DND-41 (cell line): ENCODE measurements at regions not wholly inside any gene's neighbourhood (a gene's known extent, or its start where the extent isn't known, plus 50 kb on each side); places are given as distances from the start of the nearest gene placed in this dataset.

ENCODE experiments used
- ATAC-seq: fragments of 200-7000 bp; cut with Tn5 transposase; 3 replicates; pipeline ENCODE4 v1.9.1; 2021; ENCODE audit warnings: low read depth; ENCODE audit not compliant: insufficient read depth
- DNase-seq: peaks from one replicate; pipeline ENCODE4 v3.0.0-alpha.2; 2020
- H2AFZ ChIP-seq: 2 replicates; pipeline ENCODE4 v1.6.0; 2012; ENCODE audit warnings: low read depth, low read length
- H3K27ac ChIP-seq: 2 replicates; pipeline ENCODE4 v1.5.1; 2012; ENCODE audit warnings: low read length, inconsistent platforms
- H3K27me3 ChIP-seq: fragments of 200-600 bp; sonication (generic); 2 replicates; pipeline ENCODE4 v1.6.0; 2012; ENCODE audit warnings: low read length, mild to moderate bottlenecking, inconsistent platforms; ENCODE audit not compliant: insufficient read depth, poor library complexity
- H3K36me3 ChIP-seq: 2 replicates; pipeline ENCODE4 v1.5.1; 2012; ENCODE audit warnings: low read length, inconsistent platforms; ENCODE audit not compliant: insufficient read depth
- H3K4me1 ChIP-seq: 2 replicates; pipeline ENCODE4 v1.5.1; 2012; ENCODE audit warnings: mild to moderate bottlenecking, low read length; ENCODE audit not compliant: insufficient read depth
- H3K4me2 ChIP-seq: 2 replicates; pipeline ENCODE4 v1.6.0; 2012; ENCODE audit warnings: mild to moderate bottlenecking, moderate library complexity, low read length, inconsistent platforms; ENCODE audit not compliant: insufficient read depth
- H3K4me3 ChIP-seq, 2 experiments: fragments of 200-600 bp in 1 of 2; shearing (Covaris generic) in 1 of 2; 2 replicates each; pipeline ENCODE4 v1.5.1; 2012 to 2016; ENCODE audit warnings: inconsistent platforms in 2 of 2, low read length in 2 of 2, mild to moderate bottlenecking in 2 of 2, low read depth in 1 of 2, moderate library complexity in 1 of 2
- H3K79me2 ChIP-seq: 2 replicates; pipeline ENCODE4 v1.6.0; 2012; ENCODE audit warnings: low read length, inconsistent platforms; ENCODE audit not compliant: insufficient read depth
- H3K9ac ChIP-seq: 2 replicates; pipeline ENCODE4 v1.6.0; 2012; ENCODE audit warnings: low read depth, mild to moderate bottlenecking, inconsistent platforms, low read length, moderate library complexity
- H3K9me3 ChIP-seq: 2 replicates; pipeline ENCODE4 v1.5.1; 2012; ENCODE audit warnings: low read length, moderate library complexity, mild to moderate bottlenecking, inconsistent platforms; ENCODE audit not compliant: insufficient read depth, severe bottlenecking
- H4K20me1 ChIP-seq: 2 replicates; pipeline ENCODE4 v1.6.0; 2012; ENCODE audit warnings: low read length; ENCODE audit not compliant: insufficient read depth
- EZH2 ChIP-seq: IDR thresholded peaks from 3 replicates; pipeline ENCODE4 v1.6.1; 2012; ENCODE audit warnings: borderline replicate concordance, low read depth, mild to moderate bottlenecking, moderate library complexity, low read length, inconsistent platforms; ENCODE audit not compliant: severe bottlenecking
- TF ChIP-seq, protein P1 (sequence below): IDR thresholded peaks from 2 replicates; pipeline ENCODE4 v1.5.1; 2012; ENCODE audit warnings: borderline replicate concordance, low read length, moderate library complexity, mild to moderate bottlenecking; ENCODE audit not compliant: poor library complexity, severe bottlenecking; ENCODE audit errors: extremely low read depth

DNA sequence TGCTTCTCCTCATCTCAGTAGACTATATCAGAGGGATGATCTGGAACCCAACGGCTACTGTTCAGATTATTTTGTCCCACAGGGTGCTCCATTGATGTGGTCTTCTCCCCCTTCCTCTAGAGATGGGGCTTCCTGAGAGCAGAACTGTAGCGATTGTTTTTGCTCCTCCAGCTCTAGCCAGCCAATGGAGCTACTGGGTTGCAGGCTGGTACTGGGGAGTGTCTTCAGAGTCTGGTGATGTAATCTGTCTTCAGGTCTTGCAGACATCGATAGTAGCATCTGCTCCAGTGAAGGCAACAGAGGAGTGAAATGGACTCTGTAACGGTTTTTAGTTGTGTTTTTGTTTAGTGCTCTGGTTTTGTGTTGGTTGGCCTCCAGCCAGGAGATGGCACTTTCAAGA is 621.9 kb downstream of the RNF144A start:
- ATAC-seq = peak; percentile 95
- Histone ChIP-seq H3K9ac (no peak overlapping the region), H3K27me3 (no peaks in the 10 kb centered on the region), H2AFZ (no peak overlapping the region), H4K20me1 (no peaks in the 10 kb centered on the region), H3K4me3 (no peak overlapping the region), H3K4me1 (peaks cover 10% of the 10 kb centered on the region), H3K9me3 (peaks cover 2% of the 10 kb centered on the region), H3K27ac (no peak overlapping the region), H3K4me2 (0 out of 2 replicates have a peak overlapping the region, but pooled peaks have one; percentile 15), H3K79me2 (no peaks in the 10 kb centered on the region), H3K36me3 (no peaks in the 10 kb centered on the region)
- TF ChIP-seq EZH2 = no peak
- TF ChIP-seq, protein P1, sequence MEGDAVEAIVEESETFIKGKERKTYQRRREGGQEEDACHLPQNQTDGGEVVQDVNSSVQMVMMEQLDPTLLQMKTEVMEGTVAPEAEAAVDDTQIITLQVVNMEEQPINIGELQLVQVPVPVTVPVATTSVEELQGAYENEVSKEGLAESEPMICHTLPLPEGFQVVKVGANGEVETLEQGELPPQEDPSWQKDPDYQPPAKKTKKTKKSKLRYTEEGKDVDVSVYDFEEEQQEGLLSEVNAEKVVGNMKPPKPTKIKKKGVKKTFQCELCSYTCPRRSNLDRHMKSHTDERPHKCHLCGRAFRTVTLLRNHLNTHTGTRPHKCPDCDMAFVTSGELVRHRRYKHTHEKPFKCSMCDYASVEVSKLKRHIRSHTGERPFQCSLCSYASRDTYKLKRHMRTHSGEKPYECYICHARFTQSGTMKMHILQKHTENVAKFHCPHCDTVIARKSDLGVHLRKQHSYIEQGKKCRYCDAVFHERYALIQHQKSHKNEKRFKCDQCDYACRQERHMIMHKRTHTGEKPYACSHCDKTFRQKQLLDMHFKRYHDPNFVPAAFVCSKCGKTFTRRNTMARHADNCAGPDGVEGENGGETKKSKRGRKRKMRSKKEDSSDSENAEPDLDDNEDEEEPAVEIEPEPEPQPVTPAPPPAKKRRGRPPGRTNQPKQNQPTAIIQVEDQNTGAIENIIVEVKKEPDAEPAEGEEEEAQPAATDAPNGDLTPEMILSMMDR = no peak
- peak; percentile 58 for DNase-seq

DNA sequence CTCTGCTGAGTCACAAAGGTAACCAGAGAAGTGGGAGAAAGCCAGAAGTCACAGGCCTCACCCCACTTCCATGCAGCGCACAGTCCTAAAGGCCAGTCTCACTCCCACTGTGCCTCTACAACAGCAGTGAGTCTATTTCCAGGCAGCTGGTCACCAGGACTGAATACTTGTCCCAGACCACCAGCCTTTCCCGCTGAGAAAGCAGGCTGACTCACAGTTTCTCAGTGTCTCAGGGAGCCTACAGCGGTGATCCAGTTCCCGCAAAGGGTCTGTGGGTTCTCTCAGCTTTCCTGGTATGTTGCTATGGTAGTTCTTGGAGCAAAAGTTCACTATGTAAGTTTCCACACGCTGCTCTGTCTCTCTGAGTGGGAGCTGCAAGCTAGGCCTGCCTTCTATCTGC is 622.5 kb downstream of the RNF144A start:
- H2AFZ ChIP-seq = no peak overlapping the region
- no peak overlapping the region for H3K4me2 ChIP-seq
- ATAC-seq (no peak), DNase-seq (no peak)
- no peaks in the 10 kb centered on the region for H3K79me2 ChIP-seq
- H4K20me1 ChIP-seq = no peaks in the 10 kb centered on the region
- no peak overlapping the region for H3K9ac ChIP-seq
- no peak overlapping the region for H3K27ac ChIP-seq
- H3K9me3 ChIP-seq = peaks cover 2% of the 10 kb centered on the region
- no peaks in the 10 kb centered on the region for H3K36me3 ChIP-seq
- no peak overlapping the region for H3K4me3 ChIP-seq
- TF ChIP-seq, protein P1 = no peak
- no peak for TF ChIP-seq EZH2
- no peaks in the 10 kb centered on the region for H3K27me3 ChIP-seq
- H3K4me1 ChIP-seq = peaks cover 10% of the 10 kb centered on the region

DNA sequence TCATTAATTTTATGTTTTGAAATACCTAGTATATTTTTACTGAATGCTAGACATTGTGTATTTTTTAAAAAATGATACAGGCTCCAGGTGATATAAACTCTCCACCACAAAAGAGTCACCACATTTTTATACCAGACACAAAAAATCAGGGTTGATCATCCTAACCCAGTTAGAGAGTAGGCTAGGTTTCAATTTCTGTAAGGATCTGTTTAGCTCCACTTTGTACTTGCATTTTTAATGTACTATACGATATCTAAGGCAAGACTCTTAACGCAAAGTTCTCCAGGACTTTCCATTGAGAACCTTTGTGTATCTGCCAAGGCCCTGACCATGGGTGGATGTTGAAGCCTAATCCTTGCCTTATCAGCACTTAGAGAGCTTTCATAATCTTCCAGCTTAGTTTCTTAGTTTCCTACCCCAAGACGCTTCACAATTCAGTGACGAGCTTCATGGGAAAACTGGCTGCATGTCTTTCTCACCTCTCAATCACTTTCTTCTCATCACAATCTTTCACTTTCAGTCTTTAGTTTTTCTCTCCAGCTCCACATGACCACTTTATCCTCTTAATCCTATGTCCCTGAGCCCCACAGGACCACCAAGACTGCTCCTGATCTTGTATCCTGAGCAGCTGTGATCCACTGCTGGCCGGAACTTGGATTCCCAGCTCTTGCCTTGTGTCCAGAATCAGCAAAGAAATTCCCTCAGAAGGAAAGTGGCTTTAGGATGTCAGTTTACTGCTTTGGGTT is 635.8 kb downstream of the RNF144A start:
- Histone ChIP-seq H3K79me2 (no peaks in the 10 kb centered on the region), H3K36me3 (no peaks in the 10 kb centered on the region), H3K4me1 (0 out of 2 replicates have a peak, but pooled peaks cover 2% of the 10 kb centered on the region), H3K4me3 (no peak overlapping the region), H3K9ac (no peak overlapping the region), H3K4me2 (no peak overlapping the region), H3K27me3 (no peaks in the 10 kb centered on the region), H2AFZ (peak overlapping the region; percentile 42; the same call in 1 of the 2 replicates), H3K27ac (no peak overlapping the region), H3K9me3 (no peaks in the 10 kb centered on the region), H4K20me1 (no peaks in the 10 kb centered on the region)
- TF ChIP-seq, protein P1 = no peak
- TF ChIP-seq EZH2 = no peak
- no peak for DNase-seq
- no peak for ATAC-seq
